ENCODE measurements at regions not wholly inside any gene's neighbourhood (a gene's known extent, or its start where the extent isn't known, plus 50 kb on each side); places are given as distances from the start of the nearest gene placed in this dataset.

GRCh38 chr9:87002517-87002916 lies 55.2 kb upstream of the GAS1 start (continued):
- TF ChIP-seq, protein P1, sequence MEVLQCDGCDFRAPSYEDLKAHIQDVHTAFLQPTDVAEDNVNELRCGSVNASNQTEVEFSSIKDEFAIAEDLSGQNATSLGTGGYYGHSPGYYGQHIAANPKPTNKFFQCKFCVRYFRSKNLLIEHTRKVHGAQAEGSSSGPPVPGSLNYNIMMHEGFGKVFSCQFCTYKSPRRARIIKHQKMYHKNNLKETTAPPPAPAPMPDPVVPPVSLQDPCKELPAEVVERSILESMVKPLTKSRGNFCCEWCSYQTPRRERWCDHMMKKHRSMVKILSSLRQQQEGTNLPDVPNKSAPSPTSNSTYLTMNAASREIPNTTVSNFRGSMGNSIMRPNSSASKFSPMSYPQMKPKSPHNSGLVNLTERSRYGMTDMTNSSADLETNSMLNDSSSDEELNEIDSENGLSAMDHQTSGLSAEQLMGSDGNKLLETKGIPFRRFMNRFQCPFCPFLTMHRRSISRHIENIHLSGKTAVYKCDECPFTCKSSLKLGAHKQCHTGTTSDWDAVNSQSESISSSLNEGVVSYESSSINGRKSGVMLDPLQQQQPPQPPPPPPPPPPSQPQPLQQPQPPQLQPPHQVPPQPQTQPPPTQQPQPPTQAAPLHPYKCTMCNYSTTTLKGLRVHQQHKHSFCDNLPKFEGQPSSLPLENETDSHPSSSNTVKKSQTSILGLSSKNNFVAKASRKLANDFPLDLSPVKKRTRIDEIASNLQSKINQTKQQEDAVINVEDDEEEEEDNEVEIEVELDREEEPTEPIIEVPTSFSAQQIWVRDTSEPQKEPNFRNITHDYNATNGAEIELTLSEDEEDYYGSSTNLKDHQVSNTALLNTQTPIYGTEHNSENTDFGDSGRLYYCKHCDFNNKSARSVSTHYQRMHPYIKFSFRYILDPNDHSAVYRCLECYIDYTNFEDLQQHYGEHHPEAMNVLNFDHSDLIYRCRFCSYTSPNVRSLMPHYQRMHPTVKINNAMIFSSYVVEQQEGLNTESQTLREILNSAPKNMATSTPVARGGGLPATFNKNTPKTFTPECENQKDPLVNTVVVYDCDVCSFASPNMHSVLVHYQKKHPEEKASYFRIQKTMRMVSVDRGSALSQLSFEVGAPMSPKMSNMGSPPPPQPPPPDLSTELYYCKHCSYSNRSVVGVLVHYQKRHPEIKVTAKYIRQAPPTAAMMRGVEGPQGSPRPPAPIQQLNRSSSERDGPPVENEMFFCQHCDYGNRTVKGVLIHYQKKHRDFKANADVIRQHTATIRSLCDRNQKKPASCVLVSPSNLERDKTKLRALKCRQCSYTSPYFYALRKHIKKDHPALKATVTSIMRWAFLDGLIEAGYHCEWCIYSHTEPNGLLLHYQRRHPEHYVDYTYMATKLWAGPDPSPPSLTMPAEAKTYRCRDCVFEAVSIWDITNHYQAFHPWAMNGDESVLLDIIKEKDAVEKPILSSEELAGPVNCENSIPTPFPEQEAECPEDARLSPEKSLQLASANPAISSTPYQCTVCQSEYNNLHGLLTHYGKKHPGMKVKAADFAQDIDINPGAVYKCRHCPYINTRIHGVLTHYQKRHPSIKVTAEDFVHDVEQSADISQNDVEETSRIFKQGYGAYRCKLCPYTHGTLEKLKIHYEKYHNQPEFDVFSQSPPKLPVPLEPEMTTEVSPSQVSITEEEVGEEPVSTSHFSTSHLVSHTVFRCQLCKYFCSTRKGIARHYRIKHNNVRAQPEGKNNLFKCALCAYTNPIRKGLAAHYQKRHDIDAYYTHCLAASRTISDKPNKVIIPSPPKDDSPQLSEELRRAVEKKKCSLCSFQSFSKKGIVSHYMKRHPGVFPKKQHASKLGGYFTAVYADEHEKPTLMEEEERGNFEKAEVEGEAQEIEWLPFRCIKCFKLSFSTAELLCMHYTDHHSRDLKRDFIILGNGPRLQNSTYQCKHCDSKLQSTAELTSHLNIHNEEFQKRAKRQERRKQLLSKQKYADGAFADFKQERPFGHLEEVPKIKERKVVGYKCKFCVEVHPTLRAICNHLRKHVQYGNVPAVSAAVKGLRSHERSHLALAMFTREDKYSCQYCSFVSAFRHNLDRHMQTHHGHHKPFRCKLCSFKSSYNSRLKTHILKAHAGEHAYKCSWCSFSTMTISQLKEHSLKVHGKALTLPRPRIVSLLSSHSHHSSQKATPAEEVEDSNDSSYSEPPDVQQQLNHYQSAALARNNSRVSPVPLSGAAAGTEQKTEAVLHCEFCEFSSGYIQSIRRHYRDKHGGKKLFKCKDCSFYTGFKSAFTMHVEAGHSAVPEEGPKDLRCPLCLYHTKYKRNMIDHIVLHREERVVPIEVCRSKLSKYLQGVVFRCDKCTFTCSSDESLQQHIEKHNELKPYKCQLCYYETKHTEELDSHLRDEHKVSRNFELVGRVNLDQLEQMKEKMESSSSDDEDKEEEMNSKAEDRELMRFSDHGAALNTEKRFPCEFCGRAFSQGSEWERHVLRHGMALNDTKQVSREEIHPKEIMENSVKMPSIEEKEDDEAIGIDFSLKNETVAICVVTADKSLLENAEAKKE (CRISPR knock-in tag; IDR thresholded peaks at IDR 0.05), result no peak
- no peak for TF ChIP-seq POLR2AphosphoS5 (IDR thresholded peaks at IDR 0.05; ENCODE audit: low read depth)
- no peak for TF ChIP-seq NANOG (IDR thresholded peaks at IDR 0.05; ENCODE audit: borderline replicate concordance)
- no peak for TF ChIP-seq EZH2phosphoT487 (IDR thresholded peaks at IDR 0.05; ENCODE audit: unreplicated experiment)

- no peaks in the 10 kb centered on the region for H3K36me3 Mint-ChIP-seq (ENCODE audit: low read depth)
- H3K4me1 Mint-ChIP-seq, result no peaks in the 10 kb centered on the region
- Histone ChIP-seq H4K20me1 (replicated peaks; ENCODE audit: insufficient read depth) (no peaks in the 10 kb centered on the region), H3K27ac (ENCODE audit: low read depth) (no peak overlapping the region), H3K36me3 (ENCODE audit: insufficient read depth) (no peaks in the 10 kb centered on the region), H3K27me3 (ENCODE audit: insufficient read depth) (no peaks in the 10 kb centered on the region), H3K4me1 (ENCODE audit: insufficient read depth) (no peaks in the 10 kb centered on the region), H3F3A (replicated peaks; ENCODE audit: low read depth) (no peaks in the 10 kb centered on the region), H3K9me2 (ENCODE audit: insufficient read depth) (no peaks in the 10 kb centered on the region), H3K79me2 (replicated peaks; ENCODE audit: insufficient read depth) (no peaks in the 10 kb centered on the region), H2AFZ (no peak overlapping the region), H3K4me2 (no peak overlapping the region), H3K4me3 (no peak overlapping the region)
- no peak overlapping the region for H3K4me3 Mint-ChIP-seq
- DNase-seq (ENCODE audit: low spot score) (no peak), ATAC-seq (no peak)
- H3K9me3 Mint-ChIP-seq, result no peaks in the 10 kb centered on the region; the same call in 2 of the 3 replicates
- H3K27me3 Mint-ChIP-seq (ENCODE audit: insufficient read depth, low read depth, poor library complexity), result no peaks in the 10 kb centered on the region
- no peak overlapping the region for H3K27ac Mint-ChIP-seq
- TF ChIP-seq STAT1 (IDR thresholded peaks at IDR 0.05; ENCODE audit: unreplicated experiment) (no peak), JUNB (IDR thresholded peaks at IDR 0.05; ENCODE audit: unreplicated experiment) (no peak), EZH2phosphoT487 (IDR thresholded peaks at IDR 0.05; ENCODE audit: unreplicated experiment) (no peak)
- TF ChIP-seq, protein P2, sequence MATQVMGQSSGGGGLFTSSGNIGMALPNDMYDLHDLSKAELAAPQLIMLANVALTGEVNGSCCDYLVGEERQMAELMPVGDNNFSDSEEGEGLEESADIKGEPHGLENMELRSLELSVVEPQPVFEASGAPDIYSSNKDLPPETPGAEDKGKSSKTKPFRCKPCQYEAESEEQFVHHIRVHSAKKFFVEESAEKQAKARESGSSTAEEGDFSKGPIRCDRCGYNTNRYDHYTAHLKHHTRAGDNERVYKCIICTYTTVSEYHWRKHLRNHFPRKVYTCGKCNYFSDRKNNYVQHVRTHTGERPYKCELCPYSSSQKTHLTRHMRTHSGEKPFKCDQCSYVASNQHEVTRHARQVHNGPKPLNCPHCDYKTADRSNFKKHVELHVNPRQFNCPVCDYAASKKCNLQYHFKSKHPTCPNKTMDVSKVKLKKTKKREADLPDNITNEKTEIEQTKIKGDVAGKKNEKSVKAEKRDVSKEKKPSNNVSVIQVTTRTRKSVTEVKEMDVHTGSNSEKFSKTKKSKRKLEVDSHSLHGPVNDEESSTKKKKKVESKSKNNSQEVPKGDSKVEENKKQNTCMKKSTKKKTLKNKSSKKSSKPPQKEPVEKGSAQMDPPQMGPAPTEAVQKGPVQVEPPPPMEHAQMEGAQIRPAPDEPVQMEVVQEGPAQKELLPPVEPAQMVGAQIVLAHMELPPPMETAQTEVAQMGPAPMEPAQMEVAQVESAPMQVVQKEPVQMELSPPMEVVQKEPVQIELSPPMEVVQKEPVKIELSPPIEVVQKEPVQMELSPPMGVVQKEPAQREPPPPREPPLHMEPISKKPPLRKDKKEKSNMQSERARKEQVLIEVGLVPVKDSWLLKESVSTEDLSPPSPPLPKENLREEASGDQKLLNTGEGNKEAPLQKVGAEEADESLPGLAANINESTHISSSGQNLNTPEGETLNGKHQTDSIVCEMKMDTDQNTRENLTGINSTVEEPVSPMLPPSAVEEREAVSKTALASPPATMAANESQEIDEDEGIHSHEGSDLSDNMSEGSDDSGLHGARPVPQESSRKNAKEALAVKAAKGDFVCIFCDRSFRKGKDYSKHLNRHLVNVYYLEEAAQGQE (IDR thresholded peaks at IDR 0.05; ENCODE audit: unreplicated experiment), result no peak
- TF ChIP-seq, protein P1 (CRISPR knock-in tag; IDR thresholded peaks at IDR 0.05), result no peak
Observed at GRCh38 chr9:87004016-87004415, 56.7 kb upstream of the GAS1 start.
